ENCODE measurements at regions not wholly inside any gene's neighbourhood (a gene's known extent, or its start where the extent isn't known, plus 50 kb on each side); places are given as distances from the start of the nearest gene placed in this dataset.

DNA sequence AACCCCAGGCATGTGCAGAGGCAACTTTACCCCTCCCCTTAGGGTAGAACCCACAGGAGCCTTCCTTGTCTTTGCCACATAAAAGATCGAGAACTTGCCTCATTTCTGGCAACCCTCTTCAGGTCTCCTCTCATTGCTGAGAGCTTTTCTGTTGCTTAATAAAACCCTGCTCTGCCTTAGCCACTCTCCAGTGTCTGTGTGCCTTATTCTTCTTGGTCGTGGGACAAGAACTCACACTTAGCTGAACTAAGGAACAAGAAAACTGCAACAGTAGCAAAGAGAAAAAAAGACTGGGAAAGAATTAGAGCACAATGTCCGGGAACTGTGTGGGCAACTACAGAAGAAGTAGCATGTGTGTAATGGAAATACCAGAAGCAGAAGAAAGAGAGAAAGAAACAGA, 56.2 kb upstream of the SMIM21 start:
- DNase-seq (ENCODE audit: low spot score in 2 of 2, unreplicated experiment in 2 of 2): no peak
- Mint-ChIP-seq H3K4me3 (no peak overlapping the region), H3K27me3 (ENCODE audit: low read depth) (no peaks in the 10 kb centered on the region), H3K9me3 (peaks cover 53% of the 10 kb centered on the region), H3K36me3 (peaks cover 24% of the 10 kb centered on the region), H3K27ac (no peak overlapping the region), H3K4me1 (peaks cover 9% of the 10 kb centered on the region)
- TF ChIP-seq, protein P1, sequence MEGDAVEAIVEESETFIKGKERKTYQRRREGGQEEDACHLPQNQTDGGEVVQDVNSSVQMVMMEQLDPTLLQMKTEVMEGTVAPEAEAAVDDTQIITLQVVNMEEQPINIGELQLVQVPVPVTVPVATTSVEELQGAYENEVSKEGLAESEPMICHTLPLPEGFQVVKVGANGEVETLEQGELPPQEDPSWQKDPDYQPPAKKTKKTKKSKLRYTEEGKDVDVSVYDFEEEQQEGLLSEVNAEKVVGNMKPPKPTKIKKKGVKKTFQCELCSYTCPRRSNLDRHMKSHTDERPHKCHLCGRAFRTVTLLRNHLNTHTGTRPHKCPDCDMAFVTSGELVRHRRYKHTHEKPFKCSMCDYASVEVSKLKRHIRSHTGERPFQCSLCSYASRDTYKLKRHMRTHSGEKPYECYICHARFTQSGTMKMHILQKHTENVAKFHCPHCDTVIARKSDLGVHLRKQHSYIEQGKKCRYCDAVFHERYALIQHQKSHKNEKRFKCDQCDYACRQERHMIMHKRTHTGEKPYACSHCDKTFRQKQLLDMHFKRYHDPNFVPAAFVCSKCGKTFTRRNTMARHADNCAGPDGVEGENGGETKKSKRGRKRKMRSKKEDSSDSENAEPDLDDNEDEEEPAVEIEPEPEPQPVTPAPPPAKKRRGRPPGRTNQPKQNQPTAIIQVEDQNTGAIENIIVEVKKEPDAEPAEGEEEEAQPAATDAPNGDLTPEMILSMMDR (IDR thresholded peaks at IDR 0.05; ENCODE audit: unreplicated experiment): no peak

DNA sequence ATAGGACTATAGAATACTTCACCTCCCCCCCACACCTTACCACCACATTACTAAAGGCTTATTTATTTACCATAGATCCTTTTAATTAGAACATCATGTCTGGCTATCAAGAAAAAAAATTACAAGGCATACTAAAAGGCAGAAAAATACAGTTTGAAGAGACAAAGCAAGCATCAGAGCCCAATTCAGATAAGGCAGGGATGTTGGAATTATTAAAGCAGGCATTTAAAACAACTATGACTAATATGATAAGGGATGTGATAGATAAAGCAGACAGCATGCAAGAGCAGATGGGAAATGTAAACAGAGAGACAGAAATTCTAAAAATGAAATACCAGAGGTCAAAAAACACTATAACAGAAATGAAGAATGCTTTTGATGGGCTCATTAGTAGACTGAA, 55.4 kb upstream of the SMIM21 start:
- Mint-ChIP-seq H3K27me3 (ENCODE audit: low read depth) (no peaks in the 10 kb centered on the region), H3K9me3 (peaks cover 53% of the 10 kb centered on the region), H3K27ac (no peak overlapping the region), H3K4me1 (peaks cover 7% of the 10 kb centered on the region), H3K4me3 (no peak overlapping the region), H3K36me3 (peaks cover 24% of the 10 kb centered on the region)
- DNase-seq (ENCODE audit: low spot score in 2 of 2, unreplicated experiment in 2 of 2): no peak
- TF ChIP-seq, protein P1 (IDR thresholded peaks at IDR 0.05; ENCODE audit: unreplicated experiment): no peak

DNA sequence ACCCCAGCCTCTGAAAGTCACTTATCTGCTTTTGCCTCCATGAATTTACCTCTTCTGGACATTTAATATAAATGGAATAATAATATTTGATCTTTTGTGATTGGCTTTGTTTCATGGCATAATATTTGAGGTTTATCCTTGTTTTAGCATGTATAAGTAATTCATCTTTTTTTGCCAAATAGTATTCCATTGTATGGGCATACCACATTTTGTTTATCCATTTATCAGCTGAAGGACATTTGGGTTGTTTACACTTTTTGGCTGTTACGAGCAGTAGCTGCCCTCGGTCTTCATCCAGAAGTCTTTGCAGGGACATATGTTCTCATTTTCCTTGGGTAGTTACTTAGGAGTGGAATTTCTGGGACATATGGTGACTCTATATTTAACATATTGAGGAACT, 53.0 kb upstream of the SMIM21 start:
- Mint-ChIP-seq H3K27ac (no peak overlapping the region), H3K4me3 (no peak overlapping the region), H3K4me1 (peaks cover 23% of the 10 kb centered on the region), H3K27me3 (ENCODE audit: low read depth) (no peaks in the 10 kb centered on the region), H3K36me3 (peaks cover 24% of the 10 kb centered on the region), H3K9me3 (peaks cover 45% of the 10 kb centered on the region)
- TF ChIP-seq, protein P1 (IDR thresholded peaks at IDR 0.05; ENCODE audit: unreplicated experiment): no peak
- DNase-seq (ENCODE audit: low spot score in 2 of 2, unreplicated experiment in 2 of 2): no peak

GRCh38 chr18:75478996-75479880, 51.7 kb upstream of the SMIM21 start:
- Mint-ChIP-seq H3K9me3 (peaks cover 36% of the 10 kb centered on the region), H3K36me3 (peaks cover 21% of the 10 kb centered on the region), H3K4me3 (no peak overlapping the region), H3K27me3 (ENCODE audit: low read depth) (no peaks in the 10 kb centered on the region), H3K4me1 (peaks cover 30% of the 10 kb centered on the region), H3K27ac (peak overlapping the region; percentile 5)
- DNase-seq (ENCODE audit: low spot score in 2 of 2, unreplicated experiment in 2 of 2): no peak
- TF ChIP-seq, protein P1 (IDR thresholded peaks at IDR 0.05; ENCODE audit: unreplicated experiment): no peak

- Mint-ChIP-seq H3K4me3 (no peak overlapping the region), H3K9me3 (peaks cover 24% of the 10 kb centered on the region), H3K4me1 (peaks cover 30% of the 10 kb centered on the region), H3K27ac (no peak overlapping the region), H3K27me3 (ENCODE audit: low read depth) (no peaks in the 10 kb centered on the region), H3K36me3 (peaks cover 13% of the 10 kb centered on the region)
- TF ChIP-seq, protein P1 (IDR thresholded peaks at IDR 0.05; ENCODE audit: unreplicated experiment): no peak
- DNase-seq (ENCODE audit: low spot score in 2 of 2, unreplicated experiment in 2 of 2): no peak
These were observed 50.4 kb upstream of the SMIM21 start for GRCh38 chr18:75477900-75478299.
